ENCODE measurements at regions not wholly inside any gene's neighbourhood (a gene's known extent, or its start where the extent isn't known, plus 50 kb on each side); places are given as distances from the start of the nearest gene placed in this dataset.

GRCh38 chr4:156313497-156313896 is 359.8 kb upstream of the CTSO start:
- no peak for TF ChIP-seq EP300 (IDR thresholded peaks at IDR 0.05)
- TF ChIP-seq POLR2AphosphoS5 (IDR thresholded peaks at IDR 0.05), result no peak
- TF ChIP-seq CTCF (IDR thresholded peaks at IDR 0.05), result no peak

Data from sigmoid colon (tissue), 4 donors.